H1 (cell line): ENCODE measurements at regions not wholly inside any gene's neighbourhood (a gene's known extent, or its start where the extent isn't known, plus 50 kb on each side); places are given as distances from the start of the nearest gene placed in this dataset.

Experiments used
- CREB1 ChIP-seq: IDR thresholded peaks from 2 replicates; pipeline ENCODE4 v1.6.1; 2012; ENCODE audit warnings: inconsistent platforms
- SP2 ChIP-seq: IDR thresholded peaks from 2 replicates; pipeline ENCODE4 v1.6.1; 2012; ENCODE audit warnings: mild to moderate bottlenecking, low read length, inconsistent platforms
- TF ChIP-seq, protein P1 (sequence below): IDR thresholded peaks from 2 replicates; pipeline ENCODE4 v1.6.1; 2012; ENCODE audit warnings: low read length, inconsistent platforms

DNA sequence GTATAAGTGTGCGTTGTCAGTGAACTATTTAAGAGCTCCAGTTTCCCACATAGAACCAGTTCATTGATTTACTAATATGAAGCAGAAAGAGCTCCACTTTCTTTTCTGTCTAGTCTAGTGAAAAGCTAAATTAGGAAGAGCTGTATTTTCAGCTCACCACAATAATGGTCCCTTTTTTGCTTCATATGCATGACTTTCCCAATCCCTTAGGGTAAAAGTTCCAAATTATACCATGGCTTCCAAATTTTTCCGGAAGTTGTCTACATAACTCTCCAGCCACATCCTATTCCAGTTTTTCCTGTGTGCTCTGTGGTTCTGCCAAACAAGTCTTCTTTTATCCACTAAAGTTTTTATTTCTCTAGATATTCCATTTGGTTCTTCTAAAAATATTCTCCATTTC, 685.2 kb downstream of the REEP3 start (continued):
- TF ChIP-seq, protein P1, sequence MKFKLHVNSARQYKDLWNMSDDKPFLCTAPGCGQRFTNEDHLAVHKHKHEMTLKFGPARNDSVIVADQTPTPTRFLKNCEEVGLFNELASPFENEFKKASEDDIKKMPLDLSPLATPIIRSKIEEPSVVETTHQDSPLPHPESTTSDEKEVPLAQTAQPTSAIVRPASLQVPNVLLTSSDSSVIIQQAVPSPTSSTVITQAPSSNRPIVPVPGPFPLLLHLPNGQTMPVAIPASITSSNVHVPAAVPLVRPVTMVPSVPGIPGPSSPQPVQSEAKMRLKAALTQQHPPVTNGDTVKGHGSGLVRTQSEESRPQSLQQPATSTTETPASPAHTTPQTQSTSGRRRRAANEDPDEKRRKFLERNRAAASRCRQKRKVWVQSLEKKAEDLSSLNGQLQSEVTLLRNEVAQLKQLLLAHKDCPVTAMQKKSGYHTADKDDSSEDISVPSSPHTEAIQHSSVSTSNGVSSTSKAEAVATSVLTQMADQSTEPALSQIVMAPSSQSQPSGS = no peak
- TF ChIP-seq CREB1 = no peak
- no peak for TF ChIP-seq SP2
